Hepatocyte (in vitro differentiated cells): ENCODE measurements at regions not wholly inside any gene's neighbourhood (a gene's known extent, or its start where the extent isn't known, plus 50 kb on each side); places are given as distances from the start of the nearest gene placed in this dataset.

Experiments
- DNase-seq: peaks from one replicate; pipeline ENCODE4 v3.0.0-alpha.2; 2016; ENCODE audit warnings: low spot score
- H2AFZ ChIP-seq: fragments of 200-600 bp; sonication (generic); 2 replicates; pipeline ENCODE4 v1.6.0; 2016; ENCODE audit warnings: antibody characterized with exemption, mild to moderate bottlenecking
- H3K27ac ChIP-seq: fragments of 200-600 bp; sonication (generic); 2 replicates; pipeline ENCODE4 v1.5.1; 2016; ENCODE audit warnings: mild to moderate bottlenecking
- H3K27me3 ChIP-seq: fragments of 200-600 bp; sonication (generic); 2 replicates; pipeline ENCODE4 v1.6.1; 2016
- H3K36me3 ChIP-seq: fragments of 200-600 bp; sonication (generic); replicated peaks from 2 replicates; pipeline ENCODE4 v1.5.1; 2016; ENCODE audit warnings: low read depth; ENCODE audit not compliant: insufficient read depth
- H3K4me1 ChIP-seq: fragments of 200-600 bp; sonication (generic); 2 replicates; pipeline ENCODE4 v1.5.1; 2016; ENCODE audit warnings: mild to moderate bottlenecking, moderate library complexity; ENCODE audit not compliant: insufficient read depth
- H3K4me2 ChIP-seq: fragments of 200-600 bp; sonication (generic); 2 replicates; pipeline ENCODE4 v1.6.0; 2016
- H3K4me3 ChIP-seq: fragments of 200-600 bp; sonication (generic); 2 replicates; pipeline ENCODE4 v1.5.1; 2016; ENCODE audit warnings: mild to moderate bottlenecking
- H3K79me2 ChIP-seq: fragments of 200-600 bp; sonication (generic); 2 replicates; pipeline ENCODE4 v1.6.0; 2017; ENCODE audit warnings: mild to moderate bottlenecking
- H3K9me2 ChIP-seq: fragments of 200-600 bp; sonication (generic); replicated peaks from 2 replicates; pipeline ENCODE4 v1.6.0; 2017; ENCODE audit warnings: mild to moderate bottlenecking; ENCODE audit not compliant: insufficient read depth
- H3K9me3 ChIP-seq: fragments of 200-600 bp; sonication (generic); 2 replicates; pipeline ENCODE4 v1.5.1; 2016; ENCODE audit warnings: low read depth, mild to moderate bottlenecking
- H4K20me1 ChIP-seq: fragments of 200-600 bp; sonication (generic); 2 replicates; pipeline ENCODE4 v1.6.0; 2016; ENCODE audit warnings: mild to moderate bottlenecking; ENCODE audit not compliant: insufficient read depth, poor library complexity, severe bottlenecking
- CTCF ChIP-seq: fragments of 200-600 bp; sonication (generic); IDR thresholded peaks from 2 replicates; pipeline ENCODE4 v1.5.1; 2016; ENCODE audit warnings: antibody characterized with exemption, mild to moderate bottlenecking; ENCODE audit not compliant: poor library complexity
- EZH2 ChIP-seq: fragments of 200-600 bp; sonication (generic); IDR thresholded peaks from 2 replicates; pipeline ENCODE4 v1.6.1; 2016; ENCODE audit warnings: antibody characterized with exemption, mild to moderate bottlenecking, borderline replicate concordance
- EZH2phosphoT487 ChIP-seq: fragments of 200-600 bp; sonication (generic); IDR thresholded peaks from one replicate; pipeline ENCODE4 v1.6.1; 2018; ENCODE audit warnings: antibody characterized with exemption, mild to moderate bottlenecking, low read depth, moderate library complexity; ENCODE audit not compliant: unreplicated experiment, severe bottlenecking
- WGBS: methylation state at CpG from one replicate; pipeline ENCODE4 v1.1.6; 2016; ENCODE audit warnings: low lambda C conversion rate; ENCODE audit errors: missing lambda C conversion rate; 5-methylcytosine and 5-hydroxymethylcytosine counted together

- Histone ChIP-seq H3K27me3 (peaks cover 5% of the 10 kb centered on the region), H3K79me2 (no peaks in the 10 kb centered on the region), H3K27ac (no peak overlapping the region), H3K4me3 (no peak overlapping the region), H3K9me2 (no peaks in the 10 kb centered on the region), H3K9me3 (no peaks in the 10 kb centered on the region), H3K36me3 (no peaks in the 10 kb centered on the region), H4K20me1 (no peaks in the 10 kb centered on the region), H2AFZ (no peak overlapping the region), H3K4me1 (no peaks in the 10 kb centered on the region), H3K4me2 (no peak overlapping the region)
- TF ChIP-seq EZH2phosphoT487 (no peak), CTCF (no peak), EZH2 (no peak)
- 86% methylated on average over 34 of the region's 35 CpGs for WGBS
- DNase-seq, result no peak
These were observed 122.6 kb upstream of the IRX4 start for GRCh38 chr5:2005101-2006041.

GRCh38 chr5:2003690-2004365 lies 121.1 kb upstream of the IRX4 start:
- H4K20me1 ChIP-seq, result no peaks in the 10 kb centered on the region
- H3K9me3 ChIP-seq, result no peaks in the 10 kb centered on the region
- H3K36me3 ChIP-seq, result no peaks in the 10 kb centered on the region
- no peak overlapping the region for H2AFZ ChIP-seq
- H3K27ac ChIP-seq, result no peak overlapping the region
- no peaks in the 10 kb centered on the region for H3K4me1 ChIP-seq
- WGBS, result 87% methylated on average over 20 of the region's 20 CpGs
- H3K9me2 ChIP-seq, result no peaks in the 10 kb centered on the region
- no peak overlapping the region for H3K4me3 ChIP-seq
- TF ChIP-seq EZH2 (no peak), CTCF (no peak), EZH2phosphoT487 (no peak)
- H3K4me2 ChIP-seq, result no peak overlapping the region
- no peak for DNase-seq
- peaks cover 5% of the 10 kb centered on the region for H3K27me3 ChIP-seq
- H3K79me2 ChIP-seq, result no peaks in the 10 kb centered on the region

- H3K4me3 ChIP-seq, result no peak overlapping the region
- no peaks in the 10 kb centered on the region for H4K20me1 ChIP-seq
- no peak for TF ChIP-seq EZH2
- no peak for TF ChIP-seq CTCF
- TF ChIP-seq EZH2phosphoT487, result no peak
- 89% methylated on average over 10 of the region's 10 CpGs for WGBS
- no peak overlapping the region for H3K4me2 ChIP-seq
- H3K9me3 ChIP-seq, result no peaks in the 10 kb centered on the region
- H3K27me3 ChIP-seq, result peaks cover 5% of the 10 kb centered on the region
- no peaks in the 10 kb centered on the region for H3K36me3 ChIP-seq
- H2AFZ ChIP-seq, result no peak overlapping the region
- no peak for DNase-seq
- no peaks in the 10 kb centered on the region for H3K4me1 ChIP-seq
- no peaks in the 10 kb centered on the region for H3K79me2 ChIP-seq
- H3K9me2 ChIP-seq, result no peaks in the 10 kb centered on the region
- no peak overlapping the region for H3K27ac ChIP-seq
These were observed 120.5 kb upstream of the IRX4 start for GRCh38 chr5:2003206-2003605.
